Activated naive CD8-positive, alpha-beta T cell treated with anti-CD3 and anti-CD28 coated beads for 36 hours (primary cell): ENCODE measurements at regions not wholly inside any gene's neighbourhood (a gene's known extent, or its start where the extent isn't known, plus 50 kb on each side); places are given as distances from the start of the nearest gene placed in this dataset.
"Not testable (repeated sequence)": the region's sequence is repeated elsewhere in the genome, so short reads cannot be mapped to it uniquely, and the experiment has no call there.

Experiments
- DNase-seq: peaks from one replicate; pipeline ENCODE4 v3.0.0; 2021
- H3K27ac Mint-ChIP-seq: one replicate; pipeline ENCODE4 v1.8.0; 2022; ENCODE audit warnings: mild to moderate bottlenecking, moderate library complexity, mixed read lengths
- H3K27me3 Mint-ChIP-seq: one replicate; pipeline ENCODE4 v1.8.0; 2022; ENCODE audit warnings: mild to moderate bottlenecking, mixed read lengths
- H3K36me3 Mint-ChIP-seq: one replicate; pipeline ENCODE4 v1.8.0; 2021; ENCODE audit warnings: mild to moderate bottlenecking, mixed read lengths
- H3K4me1 Mint-ChIP-seq: one replicate; pipeline ENCODE4 v1.8.0; 2021; ENCODE audit warnings: mixed read lengths
- H3K4me3 Mint-ChIP-seq: one replicate; pipeline ENCODE4 v1.8.0; 2022; ENCODE audit warnings: mild to moderate bottlenecking, moderate library complexity, mixed read lengths
- H3K9me3 Mint-ChIP-seq: one replicate; pipeline ENCODE4 v1.8.0; 2022; ENCODE audit warnings: mixed read lengths

- no peak for DNase-seq
- Mint-ChIP-seq H3K36me3 (no peaks in the 10 kb centered on the region), H3K4me1 (no peaks in the 10 kb centered on the region), H3K27me3 (no peaks in the 10 kb centered on the region), H3K27ac (no peak overlapping the region), H3K4me3 (no peak overlapping the region), H3K9me3 (no peaks in the 10 kb centered on the region)
Measured at GRCh38 chr3:25957026-25957425, 167.1 kb downstream of the OXSM start.

GRCh38 chr3:25960776-25961175, 170.9 kb downstream of the OXSM start:
- H3K4me1 Mint-ChIP-seq, result no peaks in the 10 kb centered on the region
- no peaks in the 10 kb centered on the region for H3K27me3 Mint-ChIP-seq
- no peaks in the 10 kb centered on the region for H3K9me3 Mint-ChIP-seq
- no peaks in the 10 kb centered on the region for H3K36me3 Mint-ChIP-seq
- DNase-seq, result no peak
- no peak overlapping the region for H3K27ac Mint-ChIP-seq
- no peak overlapping the region for H3K4me3 Mint-ChIP-seq

DNA sequence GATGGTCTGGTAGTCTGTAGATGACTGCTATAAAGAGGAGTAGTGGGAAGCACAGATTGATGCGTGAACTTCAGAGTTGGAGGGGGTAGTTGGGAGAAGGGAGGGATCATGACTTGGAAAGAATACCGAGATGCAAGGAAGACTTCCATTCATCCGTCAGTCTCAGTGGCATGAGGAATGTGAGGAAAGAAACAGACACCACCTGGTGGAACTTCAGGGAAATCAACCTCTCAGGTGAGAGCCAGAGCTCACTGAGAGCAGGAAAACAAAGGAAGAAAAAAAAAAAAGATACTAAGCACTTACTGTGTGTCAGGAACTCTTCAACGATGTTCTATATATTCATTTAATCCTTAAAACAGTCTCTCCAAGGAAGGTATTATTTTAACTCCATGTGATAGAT, 172.4 kb downstream of the OXSM start:
- no peak for DNase-seq
- Mint-ChIP-seq H3K27me3 (no peaks in the 10 kb centered on the region), H3K36me3 (no peaks in the 10 kb centered on the region), H3K27ac (no peak overlapping the region), H3K9me3 (no peaks in the 10 kb centered on the region), H3K4me1 (no peaks in the 10 kb centered on the region), H3K4me3 (no peak overlapping the region)

- Mint-ChIP-seq H3K9me3 (no peaks in the 10 kb centered on the region), H3K27me3 (peaks cover 2% of the 10 kb centered on the region)
Measured at GRCh38 chr3:25964141-25964540, 174.3 kb downstream of the OXSM start.

GRCh38 chr3:25967385-25967784, 177.5 kb downstream of the OXSM start:
- H3K27me3 Mint-ChIP-seq, result peaks cover 3% of the 10 kb centered on the region
- no peak for DNase-seq
- no peak overlapping the region for H3K4me3 Mint-ChIP-seq
- no peaks in the 10 kb centered on the region for H3K4me1 Mint-ChIP-seq
- H3K36me3 Mint-ChIP-seq, result no peaks in the 10 kb centered on the region
- H3K27ac Mint-ChIP-seq, result no peak overlapping the region
- H3K9me3 Mint-ChIP-seq, result peaks cover 3% of the 10 kb centered on the region

More at GRCh38 chr3:25964141-25964540, 174.3 kb downstream of the OXSM start:
- no peak overlapping the region for H3K27ac Mint-ChIP-seq
- H3K36me3 Mint-ChIP-seq, result no peaks in the 10 kb centered on the region
- no peak overlapping the region for H3K4me3 Mint-ChIP-seq
- DNase-seq, result no peak
- no peaks in the 10 kb centered on the region for H3K4me1 Mint-ChIP-seq

DNA sequence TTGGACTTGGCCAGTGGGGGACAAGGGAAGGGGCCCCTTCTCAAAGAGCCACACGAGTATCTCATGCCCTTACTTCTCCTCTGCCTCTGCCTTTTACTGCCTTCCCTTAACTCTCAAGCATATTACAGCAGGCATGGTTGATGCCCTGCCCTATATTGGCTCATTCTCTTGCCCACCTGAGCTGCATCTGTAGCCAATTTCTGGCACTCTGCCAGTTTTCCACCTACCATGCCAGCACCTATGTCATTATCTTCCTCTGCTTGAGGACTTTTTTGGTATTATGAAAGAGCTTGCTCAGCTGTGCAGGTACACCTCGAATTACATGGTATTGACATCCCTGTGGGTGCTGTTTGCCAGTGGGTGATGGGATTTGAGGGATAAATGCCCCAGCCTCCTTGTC, 181.8 kb downstream of the OXSM start:
- H3K4me3 Mint-ChIP-seq, result no peak overlapping the region
- no peaks in the 10 kb centered on the region for H3K4me1 Mint-ChIP-seq

DNA sequence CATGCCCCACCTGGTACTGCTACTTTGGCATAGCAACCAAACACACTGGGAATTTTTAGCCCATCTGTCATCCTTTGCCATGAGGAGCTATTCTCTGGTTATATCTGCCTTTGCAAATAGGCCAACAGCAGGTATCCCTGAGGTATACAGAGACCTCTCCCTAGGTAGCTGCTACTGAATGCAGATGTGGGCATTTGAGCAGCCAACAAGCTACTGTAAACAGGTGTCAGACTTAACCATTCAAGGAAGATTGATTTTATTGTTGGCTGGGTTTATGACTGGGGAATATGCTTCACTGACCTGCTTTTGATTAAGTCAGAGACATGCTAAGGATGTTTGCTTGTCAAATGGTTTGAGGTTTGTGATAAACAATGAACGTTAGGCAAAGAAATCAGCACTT, 183.2 kb downstream of the OXSM start:
- Mint-ChIP-seq H3K4me3 (no peak overlapping the region), H3K27ac (no peak overlapping the region), H3K36me3 (no peaks in the 10 kb centered on the region), H3K27me3 (peaks cover 3% of the 10 kb centered on the region), H3K9me3 (peaks cover 3% of the 10 kb centered on the region), H3K4me1 (no peaks in the 10 kb centered on the region)
- DNase-seq, result no peak

More for the DNA sequence above, 181.8 kb downstream of the OXSM start:
- peaks cover 3% of the 10 kb centered on the region for H3K27me3 Mint-ChIP-seq
- no peak overlapping the region for H3K27ac Mint-ChIP-seq
- H3K9me3 Mint-ChIP-seq, result peaks cover 3% of the 10 kb centered on the region
- no peak for DNase-seq
- H3K36me3 Mint-ChIP-seq, result no peaks in the 10 kb centered on the region

DNA sequence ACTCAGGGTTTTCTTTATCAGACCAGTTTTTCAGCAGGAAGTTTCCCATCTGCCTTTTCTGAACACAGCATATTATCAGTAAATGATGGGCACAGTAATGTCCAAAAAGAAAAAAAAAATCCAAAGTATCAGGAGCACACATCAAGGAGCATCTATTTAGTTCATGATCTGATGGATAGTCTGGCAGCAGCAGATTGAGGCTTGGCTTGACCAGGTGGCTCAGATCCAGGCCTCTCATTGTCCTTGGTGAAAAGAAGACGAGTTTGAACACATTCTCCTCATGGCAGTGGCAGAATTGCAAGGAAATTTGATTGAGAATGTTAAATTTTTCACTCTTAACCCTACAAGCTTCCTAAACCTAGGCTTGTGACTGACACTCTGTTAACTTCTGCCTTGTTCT, 192.9 kb downstream of the OXSM start:
- Mint-ChIP-seq H3K27me3 (no peaks in the 10 kb centered on the region), H3K36me3 (no peaks in the 10 kb centered on the region), H3K4me3 (no peak overlapping the region), H3K27ac (no peak overlapping the region), H3K4me1 (no peaks in the 10 kb centered on the region), H3K9me3 (no peaks in the 10 kb centered on the region)
- no peak for DNase-seq

DNA sequence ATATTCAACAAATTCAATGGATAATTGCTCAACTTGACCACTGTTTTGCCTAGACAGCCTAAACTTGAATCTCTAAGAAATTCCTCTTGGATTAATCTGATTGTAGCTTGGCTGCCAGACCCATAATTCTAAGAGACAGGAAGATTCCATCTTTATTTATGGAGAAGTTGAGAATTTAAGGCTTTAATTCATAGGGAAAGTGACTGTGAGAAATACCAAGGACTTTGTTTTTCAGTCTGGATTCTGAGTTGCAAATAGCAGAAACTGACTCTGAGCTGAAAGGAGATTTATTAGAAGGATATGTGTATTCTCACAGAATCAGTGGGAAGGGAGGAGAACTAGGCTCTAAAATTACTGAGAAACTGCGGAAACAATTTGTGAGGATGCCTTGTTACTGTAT, 195.7 kb downstream of the OXSM start:
- Mint-ChIP-seq H3K36me3 (no peaks in the 10 kb centered on the region), H3K27ac (no peak overlapping the region), H3K4me3 (no peak overlapping the region), H3K27me3 (no peaks in the 10 kb centered on the region), H3K4me1 (no peaks in the 10 kb centered on the region), H3K9me3 (peaks cover 2% of the 10 kb centered on the region)
- no peak for DNase-seq

DNA sequence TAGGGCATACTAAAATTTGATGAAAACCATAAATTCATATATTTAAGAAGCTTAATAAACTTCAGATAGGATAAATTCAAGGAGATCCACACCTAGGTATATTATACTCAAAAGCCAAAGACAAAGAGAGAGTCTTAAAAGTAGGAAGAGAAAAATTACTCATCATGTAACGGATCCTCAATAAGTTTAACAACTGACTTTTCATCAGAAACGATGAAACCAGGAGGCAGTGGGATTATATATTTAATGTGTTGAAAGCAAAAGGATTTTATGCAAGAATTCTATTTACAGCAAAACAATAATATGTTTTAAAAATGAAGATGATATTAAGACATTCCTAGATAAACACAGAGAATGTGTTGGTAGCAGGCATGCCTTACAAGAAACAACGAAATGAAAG, 202.7 kb downstream of the OXSM start:
- peaks cover 18% of the 10 kb centered on the region for H3K9me3 Mint-ChIP-seq
- H3K4me3 Mint-ChIP-seq, result no peak overlapping the region

DNA sequence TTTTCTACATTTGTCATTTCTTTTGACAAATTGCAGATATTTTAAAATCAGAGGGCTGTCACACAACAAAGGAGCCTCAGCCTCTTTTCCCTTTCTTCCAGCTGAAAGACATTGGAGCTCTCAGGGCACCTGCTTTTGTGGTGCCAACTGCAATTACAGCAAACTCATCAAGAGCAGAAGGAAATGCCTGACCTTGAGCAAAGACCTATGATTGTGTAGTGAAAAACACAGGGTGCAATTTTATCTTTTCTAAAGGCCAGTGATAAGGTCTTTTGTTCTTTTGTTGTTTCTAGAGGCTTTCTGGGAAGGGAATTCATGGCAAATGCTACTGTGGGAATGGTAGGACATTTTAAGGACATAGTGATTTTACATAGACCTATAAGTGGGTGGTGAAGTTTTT, 214.3 kb downstream of the OXSM start:
- H3K36me3 Mint-ChIP-seq, result no peaks in the 10 kb centered on the region
- H3K27me3 Mint-ChIP-seq, result no peaks in the 10 kb centered on the region
- no peak overlapping the region for H3K27ac Mint-ChIP-seq
- H3K4me3 Mint-ChIP-seq, result no peak overlapping the region
- H3K4me1 Mint-ChIP-seq, result no peaks in the 10 kb centered on the region
- DNase-seq, result no peak
- H3K9me3 Mint-ChIP-seq, result peaks cover 10% of the 10 kb centered on the region

More for the DNA sequence above, 202.7 kb downstream of the OXSM start:
- Mint-ChIP-seq H3K27ac (no peak overlapping the region), H3K27me3 (no peaks in the 10 kb centered on the region), H3K36me3 (no peaks in the 10 kb centered on the region), H3K4me1 (no peaks in the 10 kb centered on the region)
- DNase-seq, result no peak

- no peak for DNase-seq
- H3K27ac Mint-ChIP-seq, result no peak overlapping the region
- no peak overlapping the region for H3K4me3 Mint-ChIP-seq
- no peaks in the 10 kb centered on the region for H3K36me3 Mint-ChIP-seq
- no peaks in the 10 kb centered on the region for H3K27me3 Mint-ChIP-seq
- no peaks in the 10 kb centered on the region for H3K4me1 Mint-ChIP-seq
- no peaks in the 10 kb centered on the region for H3K9me3 Mint-ChIP-seq
Measured at GRCh38 chr3:26011276-26011675, 221.4 kb downstream of the OXSM start.

DNA sequence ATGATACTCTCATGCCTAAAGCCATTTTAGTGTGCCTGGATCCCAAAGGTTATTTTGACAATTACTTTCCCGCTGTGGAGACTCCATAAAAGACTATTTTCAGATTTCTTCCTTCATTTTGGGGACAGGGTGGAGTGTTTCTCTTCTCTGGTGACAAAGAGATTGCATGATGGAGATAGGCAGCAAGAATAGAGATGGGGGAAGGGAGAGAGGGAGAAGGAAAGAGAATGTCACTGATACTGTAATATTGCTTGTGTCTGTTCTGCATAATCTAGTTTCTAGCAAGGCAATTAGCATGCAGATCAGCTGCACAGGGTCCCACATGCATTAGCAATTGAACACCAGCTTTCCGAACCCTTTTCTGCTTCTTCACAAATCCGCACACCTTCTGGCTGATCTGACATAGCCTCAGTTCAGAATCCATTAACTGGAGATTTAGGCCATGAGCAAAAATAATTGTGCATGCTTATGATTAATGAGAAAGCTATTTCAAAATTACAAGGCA, 222.4 kb downstream of the OXSM start:
- H3K4me3 Mint-ChIP-seq, result no peak overlapping the region
- H3K9me3 Mint-ChIP-seq, result no peaks in the 10 kb centered on the region
- H3K27me3 Mint-ChIP-seq, result no peaks in the 10 kb centered on the region
- H3K27ac Mint-ChIP-seq, result no peak overlapping the region
- DNase-seq, result no peak
- H3K36me3 Mint-ChIP-seq, result no peaks in the 10 kb centered on the region
- no peaks in the 10 kb centered on the region for H3K4me1 Mint-ChIP-seq

DNA sequence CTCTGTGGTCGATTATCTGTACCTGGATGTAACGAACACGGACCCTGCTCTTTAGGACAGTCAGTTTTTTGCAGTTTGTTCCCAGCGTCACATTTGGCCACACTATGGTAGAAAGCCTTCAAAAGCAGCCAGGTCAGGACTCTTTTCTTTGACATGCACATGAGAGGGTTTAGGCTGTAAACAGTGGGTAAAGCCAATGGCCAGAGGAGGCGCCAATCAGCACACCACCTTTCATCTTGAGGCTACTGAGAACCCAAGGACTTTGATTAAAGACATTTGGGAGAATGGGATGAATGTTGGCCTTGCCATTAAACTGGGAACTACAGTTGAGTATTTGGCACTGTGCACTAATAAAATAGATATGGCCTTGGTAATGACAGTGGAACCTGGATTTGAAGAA, 225.9 kb downstream of the OXSM start:
- H3K9me3 Mint-ChIP-seq, result peaks cover 2% of the 10 kb centered on the region
- H3K4me3 Mint-ChIP-seq, result no peak overlapping the region
- no peak overlapping the region for H3K27ac Mint-ChIP-seq
- no peaks in the 10 kb centered on the region for H3K27me3 Mint-ChIP-seq
- H3K4me1 Mint-ChIP-seq, result no peaks in the 10 kb centered on the region
- no peaks in the 10 kb centered on the region for H3K36me3 Mint-ChIP-seq
- DNase-seq, result no peak

GRCh38 chr3:26018889-26019288, 229.0 kb downstream of the OXSM start:
- Mint-ChIP-seq H3K36me3 (no peaks in the 10 kb centered on the region), H3K27me3 (no peaks in the 10 kb centered on the region), H3K4me3 (no peak overlapping the region), H3K9me3 (peaks cover 9% of the 10 kb centered on the region), H3K27ac (no peak overlapping the region), H3K4me1 (no peaks in the 10 kb centered on the region)
- no peak for DNase-seq

DNA sequence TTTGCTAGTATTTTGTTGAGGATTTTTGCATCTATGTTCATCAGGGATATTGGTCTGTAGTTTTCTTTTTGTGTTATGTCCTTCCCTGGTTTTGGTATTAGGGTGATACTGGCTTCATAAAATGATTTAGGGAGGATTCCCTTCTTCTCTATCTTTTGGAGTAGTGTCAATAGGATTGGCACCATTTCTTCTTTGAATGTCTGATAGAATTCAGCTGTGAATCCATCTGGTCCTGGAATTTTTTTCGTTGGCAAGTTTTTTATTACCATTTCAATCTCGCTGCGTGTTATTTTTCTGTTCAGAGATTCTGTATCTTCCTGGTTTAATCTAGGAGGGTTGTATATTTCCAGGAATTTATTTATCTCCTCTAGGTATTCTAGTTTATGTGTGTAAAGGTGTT, 234.3 kb downstream of the OXSM start:
- not testable (repeated sequence) for H3K36me3 Mint-ChIP-seq, H3K27me3 Mint-ChIP-seq, DNase-seq, H3K4me1 Mint-ChIP-seq, H3K4me3 Mint-ChIP-seq, H3K27ac Mint-ChIP-seq
- peaks cover 14% of the 10 kb centered on the region for H3K9me3 Mint-ChIP-seq

GRCh38 chr3:26029321-26029720, 239.4 kb downstream of the OXSM start:
- Mint-ChIP-seq H3K4me3 (no peak overlapping the region), H3K4me1 (no peaks in the 10 kb centered on the region), H3K36me3 (no peaks in the 10 kb centered on the region), H3K9me3 (peaks cover 4% of the 10 kb centered on the region), H3K27me3 (no peaks in the 10 kb centered on the region), H3K27ac (no peak overlapping the region)
- no peak for DNase-seq
